ENCODE measurements at regions not wholly inside any gene's neighbourhood (a gene's known extent, or its start where the extent isn't known, plus 50 kb on each side); places are given as distances from the start of the nearest gene placed in this dataset.

- Histone ChIP-seq H3K36me3 (no peaks in the 10 kb centered on the region), H3K9me3 (no peaks in the 10 kb centered on the region), H3K27ac (no peak overlapping the region), H3K27me3 (no peaks in the 10 kb centered on the region), H3K4me1 (peaks cover 0 to 48% (median 0%) of the 10 kb centered on the region in 3 donors), H3K4me3 (no peak overlapping the region)
- WGBS, 2 donors (ENCODE audit: low coverage in 1 of 2), result 85 to 93% methylated on average over 4 of the region's 5 CpGs
- no peak for ATAC-seq
- TF ChIP-seq POLR2AphosphoS5 (IDR thresholded peaks at IDR 0.05) (no peak), POLR2A (IDR thresholded peaks at IDR 0.05) (no peak), EP300 (IDR thresholded peaks at IDR 0.05) (no peak), CTCF (IDR thresholded peaks at IDR 0.05) (no peak)
Observed at GRCh38 chr2:64842030-64842429, 147.2 kb upstream of the SLC1A4 start.

GRCh38 chr2:64844087-64844486, 145.1 kb upstream of the SLC1A4 start:
- WGBS, 2 donors (ENCODE audit: low coverage in 1 of 2), result 80 to 95% methylated on average over 1 to 2 of the region's 2 CpGs
- H3K4me1 ChIP-seq, result peaks cover 0 to 38% (median 0%) of the 10 kb centered on the region in 3 donors
- no peak overlapping the region for H3K27ac ChIP-seq
- no peak overlapping the region for H3K4me3 ChIP-seq
- no peaks in the 10 kb centered on the region for H3K9me3 ChIP-seq
- TF ChIP-seq POLR2AphosphoS5 (IDR thresholded peaks at IDR 0.05) (no peak), CTCF (IDR thresholded peaks at IDR 0.05) (no peak), EP300 (IDR thresholded peaks at IDR 0.05) (no peak), POLR2A (IDR thresholded peaks at IDR 0.05) (no peak)
- ATAC-seq, result no peak
- H3K36me3 ChIP-seq, result no peaks in the 10 kb centered on the region
- no peaks in the 10 kb centered on the region for H3K27me3 ChIP-seq

- Histone ChIP-seq H3K4me3 (no peak overlapping the region), H3K27ac (no peak overlapping the region), H3K9me3 (no peaks in the 10 kb centered on the region), H3K36me3 (no peaks in the 10 kb centered on the region), H3K4me1 (peaks cover 0 to 30% (median 0%) of the 10 kb centered on the region in 3 donors), H3K27me3 (no peaks in the 10 kb centered on the region)
- 77 to 80% methylated on average over 2 of the region's 2 CpGs for WGBS, 2 donors (ENCODE audit: low coverage in 1 of 2)
- TF ChIP-seq CTCF (IDR thresholded peaks at IDR 0.05) (no peak), POLR2AphosphoS5 (IDR thresholded peaks at IDR 0.05) (no peak), POLR2A (IDR thresholded peaks at IDR 0.05) (no peak), EP300 (IDR thresholded peaks at IDR 0.05) (no peak)
- ATAC-seq, result no peak
Observed at GRCh38 chr2:64845273-64845905, 143.8 kb upstream of the SLC1A4 start.

GRCh38 chr2:64846177-64846576, 143.0 kb upstream of the SLC1A4 start:
- H3K9me3 ChIP-seq, result no peaks in the 10 kb centered on the region
- no peak for TF ChIP-seq CTCF (IDR thresholded peaks at IDR 0.05)
- TF ChIP-seq POLR2A (IDR thresholded peaks at IDR 0.05), result no peak
- TF ChIP-seq POLR2AphosphoS5 (IDR thresholded peaks at IDR 0.05), result no peak
- no peak for TF ChIP-seq EP300 (IDR thresholded peaks at IDR 0.05)
- no peaks in the 10 kb centered on the region for H3K27me3 ChIP-seq
- H3K4me3 ChIP-seq, result no peak overlapping the region
- WGBS, 2 donors (ENCODE audit: low coverage in 1 of 2), result 92% methylated on average over 3 of the region's 3 CpGs; no CpG with 5 or more reads in 1 of the 2 donors
- no peak for ATAC-seq
- no peaks in the 10 kb centered on the region for H3K36me3 ChIP-seq
- H3K4me1 ChIP-seq, result peaks cover 0 to 22% (median 0%) of the 10 kb centered on the region in 3 donors
- H3K27ac ChIP-seq, result no peak overlapping the region

DNA sequence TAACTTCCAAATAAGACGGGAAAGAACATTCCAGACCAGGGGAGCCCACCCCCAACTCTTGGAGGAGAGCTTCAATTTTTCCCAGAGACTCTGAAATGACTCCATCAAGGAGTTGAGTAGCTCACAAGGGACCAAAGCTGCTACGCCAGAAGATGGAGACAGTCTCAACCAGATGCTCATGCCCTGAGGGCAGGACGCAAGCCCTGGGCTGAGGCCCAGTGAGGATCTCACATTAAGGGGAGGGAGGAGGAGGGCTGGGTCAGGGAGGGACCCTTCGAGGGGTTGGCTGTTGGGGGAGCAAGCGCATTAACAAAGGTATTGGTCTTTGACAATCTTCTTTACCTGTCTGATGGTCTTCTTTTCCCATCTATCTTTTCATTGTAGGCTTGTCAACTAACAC, 141.3 kb upstream of the SLC1A4 start:
- H3K9me3 ChIP-seq, result no peaks in the 10 kb centered on the region
- no peak for ATAC-seq
- peaks cover 0 to 12% (median 0%) of the 10 kb centered on the region in 3 donors for H3K4me1 ChIP-seq
- H3K27me3 ChIP-seq, result no peaks in the 10 kb centered on the region
- no peak overlapping the region for H3K4me3 ChIP-seq
- TF ChIP-seq POLR2AphosphoS5 (IDR thresholded peaks at IDR 0.05), result no peak
- no peak for TF ChIP-seq POLR2A (IDR thresholded peaks at IDR 0.05)
- TF ChIP-seq CTCF (IDR thresholded peaks at IDR 0.05), result no peak
- TF ChIP-seq EP300 (IDR thresholded peaks at IDR 0.05), result no peak
- no peaks in the 10 kb centered on the region for H3K36me3 ChIP-seq
- WGBS, 2 donors (ENCODE audit: low coverage in 1 of 2), result 82 to 87% methylated on average over 3 of the region's 5 CpGs
- no peak overlapping the region for H3K27ac ChIP-seq
